ENCODE measurements at regions not wholly inside any gene's neighbourhood (a gene's known extent, or its start where the extent isn't known, plus 50 kb on each side); places are given as distances from the start of the nearest gene placed in this dataset.

DNA sequence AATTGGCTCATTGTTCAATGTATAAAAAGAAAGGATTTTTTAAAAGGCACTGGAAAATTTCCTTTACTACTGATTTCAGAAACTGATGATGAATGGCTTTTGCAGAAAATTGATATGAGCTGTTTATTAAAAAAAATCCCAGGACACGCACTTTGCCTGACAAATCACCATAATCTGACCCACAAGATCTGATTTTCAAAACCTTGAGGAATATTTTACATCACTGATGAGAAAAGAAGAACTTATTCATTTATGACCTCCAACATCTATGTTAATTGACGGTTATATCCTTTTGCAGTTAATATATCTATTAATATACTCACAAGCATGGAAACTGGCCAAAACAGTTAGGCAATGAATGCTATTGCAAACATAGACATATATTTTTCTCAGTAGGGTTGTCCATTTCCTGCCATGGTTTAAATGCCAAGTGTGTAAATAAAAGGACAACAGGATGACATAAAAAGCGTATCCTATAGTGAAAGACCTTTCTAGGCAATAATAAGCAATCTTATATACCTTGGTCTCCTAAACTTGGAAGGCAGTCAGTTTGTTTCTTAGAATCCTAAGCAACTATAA is 109.7 kb upstream of the SLC7A14 start:
- H3K79me2 ChIP-seq (ENCODE audit: control insufficient read depth, insufficient read depth, low read length) = no peaks in the 10 kb centered on the region
- no peak overlapping the region for H2AFZ ChIP-seq (ENCODE audit: low read depth, low read length)
- H3K36me3 ChIP-seq (ENCODE audit: control insufficient read depth in 2 of 2, extremely low read depth in 1 of 2, insufficient read depth in 2 of 2, low read length in 2 of 2) = no peaks in the 10 kb centered on the region
- no peak for TF ChIP-seq MYC (IDR thresholded peaks at IDR 0.05; ENCODE audit: low read depth, low read length)
- TF ChIP-seq FOS (IDR thresholded peaks at IDR 0.05; ENCODE audit: borderline replicate concordance, insufficient read depth, low read length) = no peak
- no peak for TF ChIP-seq POLR2A (IDR thresholded peaks at IDR 0.05; ENCODE audit: low read depth, low read length)
- TF ChIP-seq GATA2 (IDR thresholded peaks at IDR 0.05; ENCODE audit: insufficient read depth, insufficient read length, low read depth, low read length) = no peak
- no peak for FAIRE-seq
- no peak overlapping the region for H3K4me3 ChIP-seq (replicated peaks in 1 of 3; ENCODE audit: insufficient read depth in 1 of 3, low read depth in 1 of 3, low read length in 3 of 3)
- no peaks in the 10 kb centered on the region for H3K9me3 ChIP-seq (replicated peaks; ENCODE audit: control insufficient read depth, insufficient read depth, low read length)
- ChIA-PET CTCF (no interaction called here), POLR2A (no interaction called here)
- no peak for DNase-seq (ENCODE audit: low read depth, low spot score)
- H3K9me1 ChIP-seq (replicated peaks; ENCODE audit: control insufficient read depth, extremely low read depth, insufficient read depth, low read length) = no peaks in the 10 kb centered on the region
- no peaks in the 10 kb centered on the region for H3K4me1 ChIP-seq (ENCODE audit: control insufficient read depth, extremely low read depth, insufficient read depth, low read length)
- H3K27ac ChIP-seq (ENCODE audit: insufficient read depth, low read depth, low read length) = no peak overlapping the region
- intact Hi-C loops (cut with micrococcal nuclease) (no loop called here), dilution Hi-C loops (cut with MboI; ENCODE audit: extremely low pct_ligation_motif_present, low sequenced_read_pairs) (no loop called here)
- H4K20me1 ChIP-seq (replicated peaks; ENCODE audit: control insufficient read depth, extremely low read depth, insufficient read depth, low read length) = no peaks in the 10 kb centered on the region
- H3K4me2 ChIP-seq (ENCODE audit: insufficient read depth, low read length) = no peak overlapping the region
- H3K27me3 ChIP-seq (ENCODE audit: control insufficient read depth in 2 of 2, insufficient read depth in 2 of 2, low read length in 2 of 2) = no peaks in the 10 kb centered on the region
- no TSS peak for BruUV-seq (replicated peaks)
- no peak overlapping the region for H3K9ac ChIP-seq (replicated peaks; ENCODE audit: extremely low read depth, insufficient read depth, low read length)

DNA sequence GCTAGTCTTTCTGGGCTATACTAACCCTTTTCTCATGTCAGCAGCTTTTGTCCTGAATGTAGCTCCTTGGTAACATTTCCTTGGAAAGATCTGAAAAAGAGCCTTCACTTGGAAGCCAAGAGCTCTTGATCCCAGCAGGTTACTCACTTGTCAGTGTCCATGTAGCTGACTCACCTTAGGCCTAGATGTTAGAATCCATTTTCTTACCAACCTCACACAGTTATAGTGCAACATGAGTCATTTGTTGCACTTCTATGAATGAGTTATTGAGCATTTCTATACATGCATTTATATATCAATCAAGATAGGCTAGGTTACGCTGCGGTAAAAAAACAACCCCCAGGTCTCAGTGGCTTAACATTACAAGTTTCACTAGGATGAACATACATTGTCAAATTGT is 106.8 kb upstream of the SLC7A14 start:
- Histone ChIP-seq H3K36me3 (ENCODE audit: control insufficient read depth in 2 of 2, extremely low read depth in 1 of 2, insufficient read depth in 2 of 2, low read length in 2 of 2) (no peaks in the 10 kb centered on the region), H3K4me3 (replicated peaks in 1 of 3; ENCODE audit: insufficient read depth in 1 of 3, low read depth in 1 of 3, low read length in 3 of 3) (no peak overlapping the region), H3K27ac (ENCODE audit: insufficient read depth, low read depth, low read length) (no peak overlapping the region), H4K20me1 (replicated peaks; ENCODE audit: control insufficient read depth, extremely low read depth, insufficient read depth, low read length) (no peaks in the 10 kb centered on the region), H3K79me2 (ENCODE audit: control insufficient read depth, insufficient read depth, low read length) (no peaks in the 10 kb centered on the region), H3K27me3 (ENCODE audit: control insufficient read depth in 2 of 2, insufficient read depth in 2 of 2, low read length in 2 of 2) (no peaks in the 10 kb centered on the region), H3K9me3 (replicated peaks; ENCODE audit: control insufficient read depth, insufficient read depth, low read length) (no peaks in the 10 kb centered on the region), H2AFZ (ENCODE audit: low read depth, low read length) (no peak overlapping the region), H3K9ac (replicated peaks; ENCODE audit: extremely low read depth, insufficient read depth, low read length) (no peak overlapping the region), H3K4me2 (ENCODE audit: insufficient read depth, low read length) (no peak overlapping the region), H3K9me1 (replicated peaks; ENCODE audit: control insufficient read depth, extremely low read depth, insufficient read depth, low read length) (no peaks in the 10 kb centered on the region), H3K4me1 (ENCODE audit: control insufficient read depth, extremely low read depth, insufficient read depth, low read length) (peaks cover 11% of the 10 kb centered on the region)
- dilution Hi-C loops (cut with MboI; ENCODE audit: extremely low pct_ligation_motif_present, low sequenced_read_pairs) = no loop called here
- intact Hi-C loops (cut with micrococcal nuclease) = no loop called here
- FAIRE-seq (no peak), DNase-seq (ENCODE audit: low read depth, low spot score) (no peak)
- POLR2A ChIA-PET = no interaction called here
- CTCF ChIA-PET = no interaction called here
- peak; percentile 22 for TF ChIP-seq FOS (IDR thresholded peaks at IDR 0.05; ENCODE audit: borderline replicate concordance, insufficient read depth, low read length)
- TF ChIP-seq, protein P1, sequence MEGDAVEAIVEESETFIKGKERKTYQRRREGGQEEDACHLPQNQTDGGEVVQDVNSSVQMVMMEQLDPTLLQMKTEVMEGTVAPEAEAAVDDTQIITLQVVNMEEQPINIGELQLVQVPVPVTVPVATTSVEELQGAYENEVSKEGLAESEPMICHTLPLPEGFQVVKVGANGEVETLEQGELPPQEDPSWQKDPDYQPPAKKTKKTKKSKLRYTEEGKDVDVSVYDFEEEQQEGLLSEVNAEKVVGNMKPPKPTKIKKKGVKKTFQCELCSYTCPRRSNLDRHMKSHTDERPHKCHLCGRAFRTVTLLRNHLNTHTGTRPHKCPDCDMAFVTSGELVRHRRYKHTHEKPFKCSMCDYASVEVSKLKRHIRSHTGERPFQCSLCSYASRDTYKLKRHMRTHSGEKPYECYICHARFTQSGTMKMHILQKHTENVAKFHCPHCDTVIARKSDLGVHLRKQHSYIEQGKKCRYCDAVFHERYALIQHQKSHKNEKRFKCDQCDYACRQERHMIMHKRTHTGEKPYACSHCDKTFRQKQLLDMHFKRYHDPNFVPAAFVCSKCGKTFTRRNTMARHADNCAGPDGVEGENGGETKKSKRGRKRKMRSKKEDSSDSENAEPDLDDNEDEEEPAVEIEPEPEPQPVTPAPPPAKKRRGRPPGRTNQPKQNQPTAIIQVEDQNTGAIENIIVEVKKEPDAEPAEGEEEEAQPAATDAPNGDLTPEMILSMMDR (IDR thresholded peaks at IDR 0.05; ENCODE audit: extremely low read depth in 1 of 2, insufficient read depth in 1 of 2, low read depth in 1 of 2, low read length in 2 of 2) = no peak
- no TSS peak for BruUV-seq (replicated peaks)
